GM23248 (cell line): ENCODE measurements at regions not wholly inside any gene's neighbourhood (a gene's known extent, or its start where the extent isn't known, plus 50 kb on each side); places are given as distances from the start of the nearest gene placed in this dataset.

Experiments
- EZH2 ChIP-seq: fragments of 200-600 bp; sonication (generic); IDR thresholded peaks from 2 replicates; pipeline ENCODE4 v1.6.1; 2018; ENCODE audit warnings: antibody characterized with exemption, mild to moderate bottlenecking; ENCODE audit not compliant: insufficient read depth, poor library complexity, severe bottlenecking
- EZH2phosphoT487 ChIP-seq: fragments of 200-600 bp; sonication (generic); IDR thresholded peaks from 2 replicates; pipeline ENCODE4 v1.6.1; 2018; ENCODE audit warnings: antibody characterized with exemption, moderate library complexity, mild to moderate bottlenecking, low read depth; ENCODE audit not compliant: insufficient read depth

DNA sequence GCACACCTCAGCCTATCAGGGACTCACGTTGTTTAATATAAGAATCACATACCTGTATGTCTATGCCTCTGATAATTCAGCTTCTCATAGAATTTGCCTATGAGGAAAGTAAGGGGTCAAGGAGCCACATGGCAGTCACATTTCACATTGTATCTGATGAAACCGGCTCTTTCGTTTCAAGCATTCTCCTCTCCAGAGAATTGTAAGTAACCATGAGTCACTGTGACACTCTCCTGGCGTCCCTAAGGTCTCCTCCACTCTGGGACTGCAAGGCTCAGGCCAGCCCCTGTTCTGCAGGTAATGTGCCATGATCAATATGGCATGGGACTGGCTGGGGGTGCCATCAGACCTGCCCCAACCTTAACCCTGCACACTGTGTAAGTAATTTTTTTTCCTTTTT lies 503.3 kb downstream of the COG6 start:
- TF ChIP-seq EZH2, result no peak
- TF ChIP-seq EZH2phosphoT487, result no peak
